ENCODE measurements at regions not wholly inside any gene's neighbourhood (a gene's known extent, or its start where the extent isn't known, plus 50 kb on each side); places are given as distances from the start of the nearest gene placed in this dataset.

GRCh38 chr11:32307471-32307870 lies 127.9 kb downstream of the WT1 start:
- no peak overlapping the region for H3K4me3 ChIP-seq
- no peak for TF ChIP-seq POLR2A (IDR thresholded peaks at IDR 0.05)
- TF ChIP-seq POLR2AphosphoS5 (IDR thresholded peaks at IDR 0.05) = no peak
- TF ChIP-seq, protein P1, sequence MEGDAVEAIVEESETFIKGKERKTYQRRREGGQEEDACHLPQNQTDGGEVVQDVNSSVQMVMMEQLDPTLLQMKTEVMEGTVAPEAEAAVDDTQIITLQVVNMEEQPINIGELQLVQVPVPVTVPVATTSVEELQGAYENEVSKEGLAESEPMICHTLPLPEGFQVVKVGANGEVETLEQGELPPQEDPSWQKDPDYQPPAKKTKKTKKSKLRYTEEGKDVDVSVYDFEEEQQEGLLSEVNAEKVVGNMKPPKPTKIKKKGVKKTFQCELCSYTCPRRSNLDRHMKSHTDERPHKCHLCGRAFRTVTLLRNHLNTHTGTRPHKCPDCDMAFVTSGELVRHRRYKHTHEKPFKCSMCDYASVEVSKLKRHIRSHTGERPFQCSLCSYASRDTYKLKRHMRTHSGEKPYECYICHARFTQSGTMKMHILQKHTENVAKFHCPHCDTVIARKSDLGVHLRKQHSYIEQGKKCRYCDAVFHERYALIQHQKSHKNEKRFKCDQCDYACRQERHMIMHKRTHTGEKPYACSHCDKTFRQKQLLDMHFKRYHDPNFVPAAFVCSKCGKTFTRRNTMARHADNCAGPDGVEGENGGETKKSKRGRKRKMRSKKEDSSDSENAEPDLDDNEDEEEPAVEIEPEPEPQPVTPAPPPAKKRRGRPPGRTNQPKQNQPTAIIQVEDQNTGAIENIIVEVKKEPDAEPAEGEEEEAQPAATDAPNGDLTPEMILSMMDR (IDR thresholded peaks at IDR 0.05 in 8 of 11, conservative IDR thresholded peaks at IDR 0.05 in 3 of 11) = no peak
- intact Hi-C loops (cut with DNase I; ENCODE audit: low total_unique reads) = no loop called here
- peaks cover 0 to 4% (median 0%) of the 10 kb centered on the region in 7 donors for H3K27me3 ChIP-seq (replicated peaks in 1 of 7)
- H3K4me1 ChIP-seq = no peaks in the 10 kb centered on the region
- no peaks in the 10 kb centered on the region for H3K36me3 ChIP-seq
- H3K9me3 ChIP-seq = no peaks in the 10 kb centered on the region
- H3K27ac ChIP-seq = no peak overlapping the region
- WGBS, 5 donors = 65 to 78% (median 74%) methylated on average over 3 of the region's 3 CpGs
- no peak for DNase-seq

DNA sequence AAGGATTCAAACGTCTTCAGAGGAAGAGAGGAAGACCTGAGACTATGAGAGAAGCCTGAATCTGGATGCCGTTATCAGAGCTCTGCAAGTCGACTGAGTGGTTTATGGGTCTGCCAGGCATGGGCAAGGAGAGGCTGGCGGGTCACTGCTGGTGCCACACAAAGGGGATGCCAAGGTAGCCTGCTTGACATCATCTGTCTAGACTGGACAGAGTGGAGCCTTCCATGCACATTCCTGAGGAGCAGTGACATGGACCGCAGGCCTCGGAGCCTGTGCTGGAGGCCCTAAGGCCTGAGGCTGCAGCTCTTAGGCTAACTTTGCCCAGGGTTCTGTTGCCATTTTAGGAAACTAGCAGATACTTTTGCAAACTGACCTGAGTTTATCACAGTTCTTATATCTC lies 127.4 kb downstream of the WT1 start:
- Histone ChIP-seq H3K36me3 (no peaks in the 10 kb centered on the region), H3K4me1 (no peaks in the 10 kb centered on the region), H3K27ac (no peak overlapping the region), H3K4me3 (no peak overlapping the region), H3K9me3 (no peaks in the 10 kb centered on the region), H3K27me3 (replicated peaks in 1 of 7) (peaks cover 0 to 4% (median 0%) of the 10 kb centered on the region in 7 donors)
- no peak for TF ChIP-seq POLR2A (IDR thresholded peaks at IDR 0.05)
- no peak for TF ChIP-seq POLR2AphosphoS5 (IDR thresholded peaks at IDR 0.05)
- TF ChIP-seq, protein P1 (IDR thresholded peaks at IDR 0.05 in 8 of 11, conservative IDR thresholded peaks at IDR 0.05 in 3 of 11) = no peak
- DNase-seq = no peak
- WGBS, 5 donors = 80 to 93% (median 87%) methylated on average over 6 of the region's 6 CpGs
- intact Hi-C loops (cut with DNase I; ENCODE audit: low total_unique reads) = no loop called here

DNA sequence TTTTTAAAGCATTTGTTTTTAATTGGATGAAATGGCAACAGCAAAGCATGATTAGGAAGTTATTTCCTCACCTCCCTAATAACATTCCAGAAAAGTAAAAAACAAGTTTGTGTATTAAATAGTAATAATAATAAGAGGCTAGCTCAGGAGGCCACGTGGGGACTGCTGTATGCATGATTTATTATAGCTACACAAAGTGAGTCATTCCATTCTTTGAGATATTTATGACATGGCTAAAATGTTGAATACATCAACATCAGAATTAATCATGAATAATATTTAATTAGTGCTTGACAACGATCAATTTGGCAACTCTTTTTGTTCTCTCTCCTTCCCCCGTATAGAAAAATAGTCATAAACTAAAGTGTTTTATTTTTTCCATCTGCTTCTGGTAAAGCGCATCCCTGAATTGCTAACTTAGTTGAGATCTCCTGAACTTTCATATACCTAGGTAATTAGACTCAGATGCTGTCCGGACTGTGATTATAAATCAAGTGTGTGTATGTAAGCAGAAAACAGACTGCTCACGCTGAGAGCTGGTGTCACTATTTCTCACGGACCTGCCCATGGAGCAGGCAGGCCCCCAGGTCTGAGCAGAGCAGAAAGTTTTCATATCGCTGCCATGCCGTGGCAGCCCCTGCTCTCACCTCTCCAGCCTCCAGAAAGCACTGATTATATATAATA lies 125.7 kb downstream of the WT1 start:
- WGBS, 5 donors = 68 to 79% (median 75%) methylated on average over 9 of the region's 9 CpGs
- Histone ChIP-seq H3K9me3 (no peaks in the 10 kb centered on the region), H3K27me3 (replicated peaks in 1 of 7) (peaks cover 0 to 4% (median 0%) of the 10 kb centered on the region in 7 donors), H3K4me3 (no peak overlapping the region), H3K27ac (no peak overlapping the region), H3K36me3 (no peaks in the 10 kb centered on the region), H3K4me1 (no peaks in the 10 kb centered on the region)
- TF ChIP-seq, protein P1 (IDR thresholded peaks at IDR 0.05 in 8 of 11, conservative IDR thresholded peaks at IDR 0.05 in 3 of 11) = no peak
- TF ChIP-seq POLR2AphosphoS5 (IDR thresholded peaks at IDR 0.05) (no peak), POLR2A (IDR thresholded peaks at IDR 0.05) (no peak)
- DNase-seq = no peak
- intact Hi-C loops (cut with DNase I; ENCODE audit: low total_unique reads) = no loop called here

DNA sequence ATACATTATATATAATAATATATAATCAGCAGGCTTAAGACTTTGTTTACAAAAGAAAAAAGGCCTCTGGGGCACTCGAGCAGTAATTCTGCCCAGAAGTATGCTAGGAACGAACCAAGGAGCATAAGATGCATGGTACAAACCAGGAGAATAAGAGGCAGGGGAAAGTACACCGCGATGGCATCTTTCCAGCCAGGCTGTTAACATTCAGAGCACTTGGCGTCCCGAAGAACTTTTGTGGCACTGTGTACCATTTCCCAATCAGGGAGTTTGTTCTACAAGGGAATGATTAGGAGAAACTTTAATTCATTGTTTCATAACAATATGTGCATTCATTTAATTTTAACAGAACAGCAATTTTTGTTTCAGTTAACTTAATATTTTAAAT lies 125.1 kb downstream of the WT1 start:
- TF ChIP-seq, protein P1 (IDR thresholded peaks at IDR 0.05 in 8 of 11, conservative IDR thresholded peaks at IDR 0.05 in 3 of 11) = no peak
- no peak for TF ChIP-seq POLR2A (IDR thresholded peaks at IDR 0.05)
- TF ChIP-seq POLR2AphosphoS5 (IDR thresholded peaks at IDR 0.05) = no peak
- no peaks in the 10 kb centered on the region for H3K9me3 ChIP-seq
- no peaks in the 10 kb centered on the region for H3K4me1 ChIP-seq
- H3K27me3 ChIP-seq (replicated peaks in 1 of 7) = peaks cover 0 to 4% (median 0%) of the 10 kb centered on the region in 7 donors
- WGBS, 5 donors = 75 to 87% (median 83%) methylated on average over 6 of the region's 6 CpGs
- intact Hi-C loops (cut with DNase I; ENCODE audit: low total_unique reads) = no loop called here
- no peak overlapping the region for H3K27ac ChIP-seq
- H3K36me3 ChIP-seq = no peaks in the 10 kb centered on the region
- H3K4me3 ChIP-seq = no peak overlapping the region
- no peak for DNase-seq

All from spleen (tissue), 11 donors.